ENCODE measurements at regions not wholly inside any gene's neighbourhood (a gene's known extent, or its start where the extent isn't known, plus 50 kb on each side); places are given as distances from the start of the nearest gene placed in this dataset.

DNA sequence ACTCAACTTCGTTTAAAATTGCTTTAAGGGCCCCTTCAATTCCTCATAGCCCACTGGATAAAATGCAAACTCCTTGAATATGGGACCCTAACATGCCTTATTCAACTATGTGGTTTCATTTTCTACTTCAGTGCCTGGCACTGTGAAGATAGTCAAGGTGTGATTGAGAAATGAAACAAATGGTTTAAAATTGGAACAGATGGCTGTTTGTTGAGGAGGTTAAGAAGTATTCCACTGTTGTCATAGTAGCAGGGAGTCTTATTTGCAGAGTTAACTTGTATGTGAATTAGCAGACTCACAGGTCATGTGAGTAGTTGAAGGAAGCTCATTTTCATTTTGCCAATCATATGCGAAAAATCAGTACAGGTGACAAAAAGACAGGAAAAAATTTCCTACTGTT, 593.3 kb downstream of the KCTD8 start:
- no peak overlapping the region for H2AFZ ChIP-seq (ENCODE audit: low read depth, low read length, severe bottlenecking)
- H3K4me2 ChIP-seq (ENCODE audit: low read depth, low read length, poor library complexity, severe bottlenecking): no peak overlapping the region
- H3K4me3 ChIP-seq (ENCODE audit: insufficient read depth, low read length, poor library complexity, severe bottlenecking): no peak overlapping the region
- TF ChIP-seq EZH2phosphoT487 (conservative IDR thresholded peaks at IDR 0.05; ENCODE audit: low read length): no peak
- TF ChIP-seq, protein P1, sequence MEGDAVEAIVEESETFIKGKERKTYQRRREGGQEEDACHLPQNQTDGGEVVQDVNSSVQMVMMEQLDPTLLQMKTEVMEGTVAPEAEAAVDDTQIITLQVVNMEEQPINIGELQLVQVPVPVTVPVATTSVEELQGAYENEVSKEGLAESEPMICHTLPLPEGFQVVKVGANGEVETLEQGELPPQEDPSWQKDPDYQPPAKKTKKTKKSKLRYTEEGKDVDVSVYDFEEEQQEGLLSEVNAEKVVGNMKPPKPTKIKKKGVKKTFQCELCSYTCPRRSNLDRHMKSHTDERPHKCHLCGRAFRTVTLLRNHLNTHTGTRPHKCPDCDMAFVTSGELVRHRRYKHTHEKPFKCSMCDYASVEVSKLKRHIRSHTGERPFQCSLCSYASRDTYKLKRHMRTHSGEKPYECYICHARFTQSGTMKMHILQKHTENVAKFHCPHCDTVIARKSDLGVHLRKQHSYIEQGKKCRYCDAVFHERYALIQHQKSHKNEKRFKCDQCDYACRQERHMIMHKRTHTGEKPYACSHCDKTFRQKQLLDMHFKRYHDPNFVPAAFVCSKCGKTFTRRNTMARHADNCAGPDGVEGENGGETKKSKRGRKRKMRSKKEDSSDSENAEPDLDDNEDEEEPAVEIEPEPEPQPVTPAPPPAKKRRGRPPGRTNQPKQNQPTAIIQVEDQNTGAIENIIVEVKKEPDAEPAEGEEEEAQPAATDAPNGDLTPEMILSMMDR (IDR thresholded peaks at IDR 0.05; ENCODE audit: insufficient read depth, low read length, poor library complexity, severe bottlenecking): no peak
- H3K36me3 ChIP-seq (ENCODE audit: low read length): no peaks in the 10 kb centered on the region
- no peak overlapping the region for H3K27ac ChIP-seq (ENCODE audit: low read depth, low read length)
- H3K79me2 ChIP-seq (ENCODE audit: insufficient read depth, low read length): no peaks in the 10 kb centered on the region
- no peaks in the 10 kb centered on the region for H3F3A ChIP-seq (ENCODE audit: insufficient read depth)
- no peaks in the 10 kb centered on the region for H3K9me2 ChIP-seq (replicated peaks; ENCODE audit: insufficient read depth, low read length)
- no peaks in the 10 kb centered on the region for H4K20me1 ChIP-seq (ENCODE audit: low read depth, low read length)
- no peaks in the 10 kb centered on the region for H3K27me3 ChIP-seq (ENCODE audit: low read length)
- no peaks in the 10 kb centered on the region for H3K9me3 ChIP-seq (ENCODE audit: insufficient read depth, low read length)
- no peak overlapping the region for H3K9ac ChIP-seq (ENCODE audit: low read length)

DNA sequence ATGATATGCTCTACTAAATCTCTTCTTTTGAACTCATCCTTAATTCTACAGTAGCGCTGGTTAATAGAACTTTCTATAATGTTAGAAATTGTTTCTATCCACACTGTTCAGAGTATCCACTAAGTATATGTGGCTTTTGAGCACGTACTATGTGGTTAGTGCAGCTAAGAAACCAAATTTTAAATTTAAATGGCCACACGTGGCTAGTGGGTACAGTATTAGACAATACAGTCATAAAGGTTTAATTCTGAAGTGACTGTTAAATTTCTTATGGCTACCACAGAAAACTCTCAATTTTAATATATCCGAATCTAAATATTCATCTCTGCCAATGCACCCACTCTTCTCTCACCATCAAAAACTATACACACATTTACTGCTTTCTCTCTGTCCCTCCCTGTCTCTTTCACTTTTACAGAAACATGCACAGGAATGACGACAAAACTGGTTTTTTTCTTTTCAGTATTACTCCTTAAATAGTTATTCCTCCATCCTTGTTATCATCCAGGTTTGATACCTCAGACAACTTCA, 583.9 kb downstream of the KCTD8 start:
- H2AFZ ChIP-seq (ENCODE audit: low read depth, low read length, severe bottlenecking): no peak overlapping the region
- no peaks in the 10 kb centered on the region for H3K36me3 ChIP-seq (ENCODE audit: low read length)
- TF ChIP-seq, protein P1 (IDR thresholded peaks at IDR 0.05; ENCODE audit: insufficient read depth, low read length, poor library complexity, severe bottlenecking): no peak
- TF ChIP-seq EZH2phosphoT487 (conservative IDR thresholded peaks at IDR 0.05; ENCODE audit: low read length): no peak
- no peaks in the 10 kb centered on the region for H3K79me2 ChIP-seq (ENCODE audit: insufficient read depth, low read length)
- H3K4me3 ChIP-seq (ENCODE audit: insufficient read depth, low read length, poor library complexity, severe bottlenecking): no peak overlapping the region
- no peaks in the 10 kb centered on the region for H3K27me3 ChIP-seq (ENCODE audit: low read length)
- no peak overlapping the region for H3K27ac ChIP-seq (ENCODE audit: low read depth, low read length)
- no peak overlapping the region for H3K9ac ChIP-seq (ENCODE audit: low read length)
- no peak overlapping the region for H3K4me2 ChIP-seq (ENCODE audit: low read depth, low read length, poor library complexity, severe bottlenecking)
- no peaks in the 10 kb centered on the region for H3K9me3 ChIP-seq (ENCODE audit: insufficient read depth, low read length)
- H4K20me1 ChIP-seq (ENCODE audit: low read depth, low read length): no peaks in the 10 kb centered on the region
- H3F3A ChIP-seq (ENCODE audit: insufficient read depth): no peaks in the 10 kb centered on the region
- no peaks in the 10 kb centered on the region for H3K9me2 ChIP-seq (replicated peaks; ENCODE audit: insufficient read depth, low read length)

DNA sequence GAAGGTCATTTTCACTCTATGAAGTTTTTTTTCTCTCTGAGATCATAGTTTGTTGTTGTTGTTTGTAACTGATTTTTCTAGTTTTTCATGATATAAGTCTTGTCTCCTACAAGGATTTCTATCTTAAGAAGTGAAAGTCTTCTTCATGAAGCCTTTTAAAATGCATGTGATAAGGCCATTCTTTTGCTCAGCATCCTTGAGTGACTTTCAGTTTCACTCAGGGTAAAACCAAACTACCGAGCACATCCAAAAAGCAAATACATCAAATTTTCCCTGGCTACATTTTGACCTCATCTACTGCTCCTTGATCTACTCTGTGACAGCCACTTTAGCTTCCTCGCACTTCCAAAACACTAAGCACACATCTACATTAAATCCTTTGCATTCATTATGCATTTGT, 580.7 kb downstream of the KCTD8 start:
- Histone ChIP-seq H3K9me3 (ENCODE audit: insufficient read depth, low read length) (0 out of 2 replicates have a peak, but pooled peaks cover 3% of the 10 kb centered on the region), H4K20me1 (ENCODE audit: low read depth, low read length) (no peaks in the 10 kb centered on the region), H3K36me3 (ENCODE audit: low read length) (no peaks in the 10 kb centered on the region), H2AFZ (ENCODE audit: low read depth, low read length, severe bottlenecking) (peak overlapping the region; percentile 6), H3K4me2 (ENCODE audit: low read depth, low read length, poor library complexity, severe bottlenecking) (no peak overlapping the region), H3K27ac (ENCODE audit: low read depth, low read length) (no peak overlapping the region), H3K4me3 (ENCODE audit: insufficient read depth, low read length, poor library complexity, severe bottlenecking) (no peak overlapping the region), H3K9me2 (replicated peaks; ENCODE audit: insufficient read depth, low read length) (no peaks in the 10 kb centered on the region), H3K79me2 (ENCODE audit: insufficient read depth, low read length) (no peaks in the 10 kb centered on the region), H3K27me3 (ENCODE audit: low read length) (no peaks in the 10 kb centered on the region), H3K9ac (ENCODE audit: low read length) (no peak overlapping the region), H3F3A (ENCODE audit: insufficient read depth) (no peaks in the 10 kb centered on the region)
- no peak for TF ChIP-seq EZH2phosphoT487 (conservative IDR thresholded peaks at IDR 0.05; ENCODE audit: low read length)
- TF ChIP-seq, protein P1 (IDR thresholded peaks at IDR 0.05; ENCODE audit: insufficient read depth, low read length, poor library complexity, severe bottlenecking): no peak

Data from SU-DHL-6 (cell line).